Thyroid gland (tissue), 4 donors: ENCODE measurements at regions not wholly inside any gene's neighbourhood (a gene's known extent, or its start where the extent isn't known, plus 50 kb on each side); places are given as distances from the start of the nearest gene placed in this dataset.

Source experiments
- CTCF ChIP-seq, 6 experiments: fragments of 200-600 bp in 3 of 6; fragments of 450-650 bp in 3 of 6; sonication (generic) in 3 of 6; IDR thresholded peaks; one replicate each; pipeline ENCODE4 v1.5.1; 2016 to 2019; ENCODE audit warnings: antibody characterized with exemption in 6 of 6, mild to moderate bottlenecking in 2 of 6, inconsistent platforms in 1 of 6, moderate library complexity in 1 of 6
- POLR2A ChIP-seq, 2 donors: fragments of 450-650 bp; IDR thresholded peaks; one replicate each; pipeline ENCODE4 v1.6.1; 2017; ENCODE audit warnings: antibody characterized with exemption in 2 of 2, mild to moderate bottlenecking in 2 of 2, moderate library complexity in 1 of 2

GRCh38 chr10:31586723-31587638 lies 268.0 kb downstream of the ZEB1 start:
- TF ChIP-seq POLR2A (IDR thresholded peaks at IDR 0.05) (no peak), CTCF (IDR thresholded peaks at IDR 0.05) (no peak)
